ENCODE measurements at regions not wholly inside any gene's neighbourhood (a gene's known extent, or its start where the extent isn't known, plus 50 kb on each side); places are given as distances from the start of the nearest gene placed in this dataset.

DNA sequence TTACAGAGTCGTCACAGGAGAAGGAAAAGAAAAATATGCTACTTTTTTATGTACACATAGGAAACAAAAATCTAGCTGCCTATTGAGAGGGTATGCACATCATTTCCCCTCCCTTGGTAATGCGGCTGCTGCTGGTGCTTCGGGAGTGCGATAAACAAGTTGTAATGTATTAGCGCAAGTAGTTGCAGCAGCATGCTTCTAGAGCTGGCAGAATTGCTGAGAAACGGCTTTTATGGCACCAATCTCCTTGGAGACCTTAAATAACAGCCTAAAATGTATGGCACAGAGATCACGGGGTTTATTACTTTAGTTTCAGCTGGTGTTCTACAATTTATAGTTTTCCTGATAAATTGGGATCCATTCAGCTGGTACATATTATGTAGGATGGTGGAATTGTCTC is 447.6 kb upstream of the TMPO start:
- H3K27ac ChIP-seq: no peak overlapping the region
- TF ChIP-seq, protein P1, sequence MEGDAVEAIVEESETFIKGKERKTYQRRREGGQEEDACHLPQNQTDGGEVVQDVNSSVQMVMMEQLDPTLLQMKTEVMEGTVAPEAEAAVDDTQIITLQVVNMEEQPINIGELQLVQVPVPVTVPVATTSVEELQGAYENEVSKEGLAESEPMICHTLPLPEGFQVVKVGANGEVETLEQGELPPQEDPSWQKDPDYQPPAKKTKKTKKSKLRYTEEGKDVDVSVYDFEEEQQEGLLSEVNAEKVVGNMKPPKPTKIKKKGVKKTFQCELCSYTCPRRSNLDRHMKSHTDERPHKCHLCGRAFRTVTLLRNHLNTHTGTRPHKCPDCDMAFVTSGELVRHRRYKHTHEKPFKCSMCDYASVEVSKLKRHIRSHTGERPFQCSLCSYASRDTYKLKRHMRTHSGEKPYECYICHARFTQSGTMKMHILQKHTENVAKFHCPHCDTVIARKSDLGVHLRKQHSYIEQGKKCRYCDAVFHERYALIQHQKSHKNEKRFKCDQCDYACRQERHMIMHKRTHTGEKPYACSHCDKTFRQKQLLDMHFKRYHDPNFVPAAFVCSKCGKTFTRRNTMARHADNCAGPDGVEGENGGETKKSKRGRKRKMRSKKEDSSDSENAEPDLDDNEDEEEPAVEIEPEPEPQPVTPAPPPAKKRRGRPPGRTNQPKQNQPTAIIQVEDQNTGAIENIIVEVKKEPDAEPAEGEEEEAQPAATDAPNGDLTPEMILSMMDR (conservative IDR thresholded peaks at IDR 0.05): no peak

DNA sequence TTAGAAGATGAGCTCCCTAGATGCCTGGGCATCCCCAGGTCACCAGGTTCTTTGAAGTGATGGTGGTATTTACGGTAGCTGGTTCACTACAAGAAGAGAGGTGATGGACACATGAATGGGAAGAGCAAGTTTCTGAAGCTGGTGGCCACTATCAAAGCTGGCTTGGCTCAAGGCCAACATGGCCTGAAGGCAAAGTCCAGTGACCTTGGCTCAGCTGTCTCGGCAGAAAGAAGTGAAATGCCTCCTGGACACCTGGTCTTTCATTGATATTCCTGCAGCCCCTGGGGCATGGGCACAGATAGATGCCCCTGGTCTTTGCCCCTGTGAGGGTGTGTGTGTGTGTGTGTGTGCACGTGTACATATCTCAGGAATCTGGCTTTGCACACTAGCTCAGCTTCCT is 441.8 kb upstream of the TMPO start:
- H3K27ac ChIP-seq: no peak overlapping the region
- TF ChIP-seq, protein P1 (conservative IDR thresholded peaks at IDR 0.05): no peak

DNA sequence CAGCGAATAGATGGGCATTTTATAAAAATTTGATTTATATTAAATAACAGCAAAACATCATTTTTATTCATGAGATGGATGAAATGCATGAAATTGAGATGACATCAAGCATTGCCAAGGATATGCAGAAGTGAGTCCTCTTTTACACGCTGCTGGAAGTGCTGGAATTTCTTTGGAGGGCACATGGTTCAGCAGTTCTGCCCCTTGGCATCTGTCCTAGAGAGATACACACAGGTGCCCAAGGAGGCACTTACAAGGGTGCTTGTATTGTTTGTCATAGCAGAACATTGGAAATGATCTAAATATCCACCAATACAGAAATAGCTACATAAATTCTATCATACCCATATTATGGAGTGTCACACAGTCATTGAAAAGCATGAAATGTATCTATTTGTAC is 441.1 kb upstream of the TMPO start:
- no peak overlapping the region for H3K27ac ChIP-seq
- TF ChIP-seq, protein P1 (conservative IDR thresholded peaks at IDR 0.05): no peak

DNA sequence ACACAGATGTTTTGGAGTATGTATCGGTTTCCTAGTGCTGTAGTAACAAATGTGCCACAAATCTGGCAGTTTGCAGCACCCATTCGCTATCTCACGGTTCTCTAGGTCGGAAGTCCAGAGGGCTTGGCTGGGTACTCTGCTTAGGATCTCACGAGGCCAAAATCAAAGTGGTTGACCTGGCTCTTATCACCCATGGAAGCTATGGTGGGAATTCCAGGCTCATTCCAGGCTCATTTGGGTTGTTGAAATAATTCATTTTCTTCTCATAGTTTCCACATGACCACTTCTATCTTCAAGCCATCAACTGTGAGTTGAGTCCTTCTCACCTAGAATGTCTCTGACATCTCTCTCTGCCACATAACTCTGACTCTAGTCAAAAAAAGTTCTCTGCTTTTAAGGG is 431.0 kb upstream of the TMPO start:
- TF ChIP-seq, protein P1 (conservative IDR thresholded peaks at IDR 0.05): no peak
- no peak overlapping the region for H3K27ac ChIP-seq

DNA sequence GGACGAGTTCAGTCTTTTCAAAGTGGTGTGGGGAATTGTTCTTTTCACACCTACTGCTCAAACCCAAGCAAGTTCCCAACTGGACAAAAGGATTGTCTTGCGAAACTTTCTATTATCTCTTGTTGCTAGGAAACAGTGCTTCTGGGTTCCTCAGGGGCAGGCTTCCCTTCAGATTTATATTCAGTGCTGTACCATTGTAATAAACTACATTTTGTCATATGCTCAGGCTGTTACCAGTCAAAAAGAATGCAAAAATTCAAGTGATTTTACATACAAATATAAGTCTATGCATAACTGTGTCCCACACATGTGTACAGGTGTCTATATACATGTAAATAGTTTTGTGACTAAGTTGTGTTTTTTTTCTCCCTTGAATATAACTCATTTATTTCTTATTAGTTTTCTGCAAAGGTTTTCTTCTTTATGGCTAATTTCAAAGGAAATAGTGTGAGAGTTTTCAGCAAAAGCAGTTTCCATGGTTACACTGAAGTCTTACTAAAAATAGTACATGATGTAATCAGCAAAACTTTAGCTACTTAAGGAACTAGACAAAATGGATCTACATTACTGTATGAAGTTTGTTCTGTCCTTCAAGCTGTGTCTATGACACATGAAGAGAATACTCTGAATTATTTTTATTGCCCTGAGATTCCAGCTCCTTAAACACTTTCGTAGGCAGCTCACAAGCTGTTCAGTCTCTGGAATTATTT is 430.2 kb upstream of the TMPO start:
- no peak overlapping the region for H3K27ac ChIP-seq
- TF ChIP-seq, protein P1 (conservative IDR thresholded peaks at IDR 0.05): no peak

DNA sequence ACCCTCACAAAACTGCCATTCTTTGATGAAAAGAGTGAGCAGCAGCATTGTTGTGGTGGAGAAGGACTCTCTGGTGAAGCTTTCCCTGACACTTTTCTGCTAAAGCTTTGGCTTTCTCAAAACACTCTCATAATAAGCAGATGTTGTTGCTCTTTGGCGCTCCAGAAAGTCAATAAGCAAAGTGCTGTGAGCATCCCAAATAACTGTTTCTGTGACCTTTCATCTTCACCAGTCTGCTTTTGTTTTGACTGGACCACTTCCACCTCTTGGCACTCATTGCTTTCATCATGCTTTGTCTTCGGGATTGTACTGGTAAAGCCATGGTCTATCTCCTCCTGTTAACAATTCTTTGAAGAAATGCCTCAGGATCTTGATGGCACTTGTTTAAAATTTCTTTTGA is 424.7 kb upstream of the TMPO start:
- TF ChIP-seq, protein P1 (conservative IDR thresholded peaks at IDR 0.05): no peak

DNA sequence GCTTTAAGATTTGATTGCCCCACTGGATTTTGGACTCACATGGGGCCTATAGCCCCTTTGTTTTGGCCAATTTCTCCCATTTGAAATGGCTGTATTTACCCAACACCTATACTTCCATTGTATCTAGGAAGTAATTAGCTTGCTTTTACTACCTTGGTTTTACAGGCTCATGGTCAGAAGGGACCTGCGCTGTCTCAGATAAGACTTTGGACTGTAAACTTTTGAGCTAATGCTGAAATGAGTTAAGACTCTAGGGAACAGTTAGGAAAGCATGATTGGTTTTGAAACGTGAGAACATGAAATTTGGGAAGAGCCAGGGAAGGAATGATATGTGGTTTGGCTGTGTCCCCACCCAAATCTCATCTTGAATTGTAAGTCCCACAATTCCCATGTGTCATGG is 419.0 kb upstream of the TMPO start:
- H3K27ac ChIP-seq: no peak overlapping the region
- TF ChIP-seq, protein P1 (conservative IDR thresholded peaks at IDR 0.05): no peak

More for the DNA sequence above, 424.7 kb upstream of the TMPO start:
- H3K27ac ChIP-seq: no peak overlapping the region
